ENCODE measurements at regions not wholly inside any gene's neighbourhood (a gene's known extent, or its start where the extent isn't known, plus 50 kb on each side); places are given as distances from the start of the nearest gene placed in this dataset.

DNA sequence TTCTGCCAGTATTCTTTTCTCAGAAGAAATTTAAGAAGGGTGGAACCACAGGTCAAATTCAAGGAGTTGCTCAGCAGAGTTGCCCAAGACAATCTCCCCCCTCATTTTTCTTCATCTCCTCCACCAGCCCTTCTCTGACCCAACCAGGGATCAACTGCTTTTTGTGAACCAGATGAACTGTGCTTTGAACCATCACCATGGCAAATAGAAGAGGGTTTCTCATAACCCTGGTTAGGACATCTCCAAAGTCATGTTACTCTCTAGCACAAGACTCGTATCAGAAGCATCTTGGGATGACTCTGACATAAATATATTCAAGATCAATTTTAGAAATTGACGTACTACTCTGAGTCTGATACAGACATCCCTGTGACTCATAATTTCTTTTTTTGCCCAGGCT, 130.7 kb downstream of the ALDH8A1 start:
- TF ChIP-seq CTCF (IDR thresholded peaks at IDR 0.05) (no peak), POLR2A (IDR thresholded peaks at IDR 0.05) (no peak)

Measured in heart left ventricle (tissue), 13 donors.